ENCODE measurements at regions not wholly inside any gene's neighbourhood (a gene's known extent, or its start where the extent isn't known, plus 50 kb on each side); places are given as distances from the start of the nearest gene placed in this dataset.
"Not testable (repeated sequence)": the region's sequence is repeated elsewhere in the genome, so short reads cannot be mapped to it uniquely, and the experiment has no call there.

GRCh38 chr4:188663369-188663768 is 524.1 kb downstream of the TRIML1 start:
- no peak for DNase-seq (ENCODE audit: low spot score)

GRCh38 chr4:188665491-188666457 is 526.5 kb downstream of the TRIML1 start:
- no peak for DNase-seq (ENCODE audit: low spot score)

GRCh38 chr4:188678691-188679090 is 539.5 kb downstream of the TRIML1 start:
- DNase-seq (ENCODE audit: low spot score) = not testable (repeated sequence)

GRCh38 chr4:188680004-188680666 is 540.9 kb downstream of the TRIML1 start:
- DNase-seq (ENCODE audit: low spot score) = no peak

- DNase-seq (ENCODE audit: low spot score) = no peak
These were observed 541.4 kb downstream of the TRIML1 start for GRCh38 chr4:188680667-188681063.

- DNase-seq (ENCODE audit: low spot score) = no peak
These were observed 543.1 kb downstream of the TRIML1 start for GRCh38 chr4:188682321-188682720.

GRCh38 chr4:188683571-188683970 is 544.3 kb downstream of the TRIML1 start:
- DNase-seq (ENCODE audit: low spot score) = no peak

GRCh38 chr4:188688956-188689355 is 549.7 kb downstream of the TRIML1 start:
- DNase-seq (ENCODE audit: low spot score) = no peak

- DNase-seq (ENCODE audit: low spot score) = no peak
These were observed 552.6 kb downstream of the TRIML1 start for GRCh38 chr4:188691811-188692210.

- no peak for DNase-seq (ENCODE audit: low spot score)
These were observed 556.0 kb downstream of the TRIML1 start for GRCh38 chr4:188695261-188695660.

GRCh38 chr4:188697243-188697642 is 558.0 kb downstream of the TRIML1 start:
- DNase-seq (ENCODE audit: low spot score) = no peak

GRCh38 chr4:188701952-188702351 is 562.7 kb downstream of the TRIML1 start:
- DNase-seq (ENCODE audit: low spot score) = no peak

- no peak for DNase-seq (ENCODE audit: low spot score)
These were observed 565.0 kb downstream of the TRIML1 start for GRCh38 chr4:188704288-188704687.

GRCh38 chr4:188707036-188707435 is 567.8 kb downstream of the TRIML1 start:
- no peak for DNase-seq (ENCODE audit: low spot score)

- DNase-seq (ENCODE audit: low spot score) = no peak
These were observed 575.3 kb downstream of the TRIML1 start for GRCh38 chr4:188714501-188714900.

- no peak for DNase-seq (ENCODE audit: low spot score)
These were observed 575.7 kb downstream of the TRIML1 start for GRCh38 chr4:188714907-188715306.

- no peak for DNase-seq (ENCODE audit: low spot score)
These were observed 578.4 kb downstream of the TRIML1 start for GRCh38 chr4:188717661-188718060.

GRCh38 chr4:188719794-188720193 is 580.6 kb downstream of the TRIML1 start:
- DNase-seq (ENCODE audit: low spot score) = no peak

GRCh38 chr4:188722911-188723310 is 583.7 kb downstream of the TRIML1 start:
- no peak for DNase-seq (ENCODE audit: low spot score)

GRCh38 chr4:188727746-188728145 is 588.5 kb downstream of the TRIML1 start:
- DNase-seq (ENCODE audit: low spot score) = no peak

GRCh38 chr4:188728359-188728758 is 589.1 kb downstream of the TRIML1 start:
- no peak for DNase-seq (ENCODE audit: low spot score)

GRCh38 chr4:188732131-188732530 is 592.9 kb downstream of the TRIML1 start:
- DNase-seq (ENCODE audit: low spot score) = no peak

GRCh38 chr4:188735082-188735481 is 595.8 kb downstream of the TRIML1 start:
- DNase-seq (ENCODE audit: low spot score) = no peak
